ENCODE measurements at regions not wholly inside any gene's neighbourhood (a gene's known extent, or its start where the extent isn't known, plus 50 kb on each side); places are given as distances from the start of the nearest gene placed in this dataset.
A peak's percentile ranks its signal among the peaks of the same experiment; 100 is the strongest.

- no peaks in the 10 kb centered on the region for H3K27me3 ChIP-seq (ENCODE audit: control insufficient read depth in 3 of 3, insufficient read depth in 3 of 3, low read length in 2 of 3)
These were observed 95.2 kb downstream of the MAF start for GRCh38 chr16:79505344-79505743.

GRCh38 chr16:79503511-79503910 lies 97.0 kb downstream of the MAF start:
- 66 to 88% methylated on average over 2 of the region's 2 CpGs for WGBS, 2 donors
- Histone ChIP-seq H3K4me3 (no peak overlapping the region), H3K9ac (ENCODE audit: insufficient read depth in 1 of 2, low read length in 2 of 2) (no peak overlapping the region), H3K4me1 (ENCODE audit: control insufficient read depth in 5 of 5, insufficient read depth in 5 of 5, low read length in 5 of 5) (peaks cover 0 to 4% (median 0%) of the 10 kb centered on the region in 5 donors), H3K36me3 (ENCODE audit: control insufficient read depth in 4 of 4, insufficient read depth in 4 of 4, low read length in 4 of 4) (no peaks in the 10 kb centered on the region), H3K27ac (ENCODE audit: low read depth in 1 of 2, low read length in 1 of 2) (no peak overlapping the region), H3K27me3 (ENCODE audit: control insufficient read depth in 3 of 3, insufficient read depth in 3 of 3, low read length in 2 of 3) (no peaks in the 10 kb centered on the region), H3K9me3 (ENCODE audit: control insufficient read depth in 4 of 4, insufficient read depth in 3 of 4, low read length in 3 of 4) (peaks cover 0 to 7% (median 0%) of the 10 kb centered on the region in 4 donors)
- TF ChIP-seq CTCF (IDR thresholded peaks at IDR 0.05; ENCODE audit: control extremely low read depth, extremely low read depth): no peak
- DNase-seq (no peak), ATAC-seq (ENCODE audit: insufficient read depth, low FRiP score) (no peak)

More at GRCh38 chr16:79505344-79505743, 95.2 kb downstream of the MAF start:
- Histone ChIP-seq H3K9ac (ENCODE audit: insufficient read depth in 1 of 2, low read length in 2 of 2) (no peak overlapping the region), H3K36me3 (ENCODE audit: control insufficient read depth in 4 of 4, insufficient read depth in 4 of 4, low read length in 4 of 4) (no peaks in the 10 kb centered on the region), H3K4me3 (no peak overlapping the region), H3K27ac (ENCODE audit: low read depth in 1 of 2, low read length in 1 of 2) (no peak overlapping the region), H3K9me3 (ENCODE audit: control insufficient read depth in 4 of 4, insufficient read depth in 3 of 4, low read length in 3 of 4) (peaks cover 0 to 3% (median 0%) of the 10 kb centered on the region in 4 donors), H3K4me1 (ENCODE audit: control insufficient read depth in 5 of 5, insufficient read depth in 5 of 5, low read length in 5 of 5) (peaks cover 0 to 6% (median 0%) of the 10 kb centered on the region in 5 donors)
- ATAC-seq (ENCODE audit: insufficient read depth, low FRiP score) (peak; percentile 20), DNase-seq (no peak)
- WGBS, 2 donors: 68 to 69% methylated on average over 9 of the region's 9 CpGs
- no peak for TF ChIP-seq CTCF (IDR thresholded peaks at IDR 0.05; ENCODE audit: control extremely low read depth, extremely low read depth)

- WGBS, 2 donors: 93 to 96% methylated on average over 4 of the region's 4 CpGs
- no peak overlapping the region for H3K9ac ChIP-seq (ENCODE audit: insufficient read depth in 1 of 2, low read length in 2 of 2)
- H3K36me3 ChIP-seq (ENCODE audit: control insufficient read depth in 4 of 4, insufficient read depth in 4 of 4, low read length in 4 of 4): no peaks in the 10 kb centered on the region
- H3K9me3 ChIP-seq (ENCODE audit: control insufficient read depth in 4 of 4, insufficient read depth in 3 of 4, low read length in 3 of 4): peaks cover 0 to 7% (median 0%) of the 10 kb centered on the region in 4 donors
- no peak for TF ChIP-seq CTCF (IDR thresholded peaks at IDR 0.05; ENCODE audit: control extremely low read depth, extremely low read depth)
- H3K4me3 ChIP-seq: no peak overlapping the region
- H3K27ac ChIP-seq (ENCODE audit: low read depth in 1 of 2, low read length in 1 of 2): no peak overlapping the region
- H3K27me3 ChIP-seq (ENCODE audit: control insufficient read depth in 3 of 3, insufficient read depth in 3 of 3, low read length in 2 of 3): no peaks in the 10 kb centered on the region
- DNase-seq: no peak
- peaks cover 0 to 4% (median 0%) of the 10 kb centered on the region in 5 donors for H3K4me1 ChIP-seq (ENCODE audit: control insufficient read depth in 5 of 5, insufficient read depth in 5 of 5, low read length in 5 of 5)
- no peak for ATAC-seq (ENCODE audit: insufficient read depth, low FRiP score)
These were observed 99.1 kb downstream of the MAF start for GRCh38 chr16:79501446-79501845.

GRCh38 chr16:79500866-79501265 lies 99.7 kb downstream of the MAF start:
- DNase-seq (no peak), ATAC-seq (ENCODE audit: insufficient read depth, low FRiP score) (no peak)
- Histone ChIP-seq H3K4me3 (no peak overlapping the region), H3K27ac (ENCODE audit: low read depth in 1 of 2, low read length in 1 of 2) (no peak overlapping the region), H3K36me3 (ENCODE audit: control insufficient read depth in 4 of 4, insufficient read depth in 4 of 4, low read length in 4 of 4) (no peaks in the 10 kb centered on the region), H3K27me3 (ENCODE audit: control insufficient read depth in 3 of 3, insufficient read depth in 3 of 3, low read length in 2 of 3) (no peaks in the 10 kb centered on the region), H3K9ac (ENCODE audit: insufficient read depth in 1 of 2, low read length in 2 of 2) (no peak overlapping the region), H3K9me3 (ENCODE audit: control insufficient read depth in 4 of 4, insufficient read depth in 3 of 4, low read length in 3 of 4) (peaks cover 0 to 7% (median 1%) of the 10 kb centered on the region in 4 donors), H3K4me1 (ENCODE audit: control insufficient read depth in 5 of 5, insufficient read depth in 5 of 5, low read length in 5 of 5) (peaks cover 0 to 4% (median 0%) of the 10 kb centered on the region in 5 donors)
- WGBS, 2 donors: 95 to 97% methylated on average over 2 of the region's 2 CpGs
- no peak for TF ChIP-seq CTCF (IDR thresholded peaks at IDR 0.05; ENCODE audit: control extremely low read depth, extremely low read depth)

Data from lung (tissue), 11 donors.